Adrenal gland (tissue), 9 donors: ENCODE measurements at regions not wholly inside any gene's neighbourhood (a gene's known extent, or its start where the extent isn't known, plus 50 kb on each side); places are given as distances from the start of the nearest gene placed in this dataset.

ENCODE experiments used
- DNase-seq, 7 donors: peaks; one replicate each; pipeline ENCODE4 v3.0.0-alpha.2; 2019 to 2020
- H3K27ac ChIP-seq, 5 donors: fragments of 200-600 bp; sonication (generic) in 4 of 5; 1 replicate in 3 of 5; 2 replicates in 2 of 5; pipeline versions ENCODE4 v1.5.1 to v1.8.0; 2016 to 2020; ENCODE audit warnings: mild to moderate bottlenecking in 1 of 5
- H3K27me3 ChIP-seq: fragments of 200-600 bp; 2 replicates; pipeline ENCODE4 v1.8.0; 2021
- H3K36me3 ChIP-seq, 2 donors: fragments of 200-600 bp; replicated peaks in 1 of 2; 1 replicate in 1 of 2; 2 replicates in 1 of 2; pipeline versions ENCODE4 v1.5.1 to v1.8.0; 2018 to 2022
- H3K4me1 ChIP-seq, 2 donors: fragments of 200-600 bp; replicated peaks in 1 of 2; 1 replicate in 1 of 2; 2 replicates in 1 of 2; pipeline versions ENCODE4 v1.5.1 to v1.8.0; 2018 to 2021
- H3K4me3 ChIP-seq, 4 donors: fragments of 200-600 bp; sonication (generic) in 3 of 4; one replicate each; pipeline ENCODE4 v1.5.1; 2016 to 2018
- H3K9me3 ChIP-seq, 3 donors: fragments of 200-600 bp; sonication (generic) in 1 of 3; replicated peaks in 1 of 3; 1 replicate in 2 of 3; 2 replicates in 1 of 3; pipeline versions ENCODE4 v1.5.1 to v1.8.0; 2016 to 2021
- CTCF ChIP-seq, 6 experiments: fragments of 450-650 bp in 4 of 6; fragments of 200-600 bp in 2 of 6; sonication (generic) in 1 of 6; IDR thresholded peaks; 1 replicate in 5 of 6; 2 replicates in 1 of 6; pipeline versions ENCODE4 v1.5.1 to v1.8.0; 2016 to 2021; ENCODE audit warnings: antibody characterized with exemption in 6 of 6, mild to moderate bottlenecking in 2 of 6, moderate library complexity in 1 of 6
- POLR2A ChIP-seq, 2 donors: fragments of 450-650 bp; IDR thresholded peaks; one replicate each; pipeline ENCODE4 v1.6.1; 2017; ENCODE audit warnings: antibody characterized with exemption in 2 of 2, mild to moderate bottlenecking in 2 of 2, moderate library complexity in 1 of 2
- WGBS, 4 donors: extraction: QIAGEN DNeasy Blood & Tissue Kit in 2 of 4; methylation state at CpG; one replicate each; pipeline versions ENCODE4 v1.1.5 to v1.1.7; 2013 to 2017; 5-methylcytosine and 5-hydroxymethylcytosine counted together
- intact Hi-C, 2 donors: fragments of 100-400 bp; cut with DNase I; formaldehyde crosslinking; loops; one replicate each; pipeline versions ENCODE4 v1.14.1 to v1.15.0; 2022 to 2023
- donor health status: healthy with polysubstance abuse.
- donor health status: Bipolar disorder and iron deficiency.
- donor health status: DM: yes; HTN: yes; CAD: no.
- donor health status: DM: no; HTN: no; CAD: no.
- donor health status: DM: no; HTN: no; CAD: no.

- Histone ChIP-seq H3K36me3 (no peaks in the 10 kb centered on the region), H3K4me1 (no peaks in the 10 kb centered on the region), H3K27me3 (no peaks in the 10 kb centered on the region), H3K9me3 (no peaks in the 10 kb centered on the region), H3K4me3 (no peak overlapping the region), H3K27ac (no peak overlapping the region)
- WGBS, 4 donors: 80 to 83% (median 81%) methylated on average over 16 of the region's 16 CpGs
- DNase-seq: no peak
- intact Hi-C loops: no loop called here
- no peak for TF ChIP-seq CTCF (IDR thresholded peaks at IDR 0.05)
- no peak for TF ChIP-seq POLR2A (IDR thresholded peaks at IDR 0.05)
Observed at GRCh38 chr14:97057238-97058073, 260.3 kb downstream of the VRK1 start.

DNA sequence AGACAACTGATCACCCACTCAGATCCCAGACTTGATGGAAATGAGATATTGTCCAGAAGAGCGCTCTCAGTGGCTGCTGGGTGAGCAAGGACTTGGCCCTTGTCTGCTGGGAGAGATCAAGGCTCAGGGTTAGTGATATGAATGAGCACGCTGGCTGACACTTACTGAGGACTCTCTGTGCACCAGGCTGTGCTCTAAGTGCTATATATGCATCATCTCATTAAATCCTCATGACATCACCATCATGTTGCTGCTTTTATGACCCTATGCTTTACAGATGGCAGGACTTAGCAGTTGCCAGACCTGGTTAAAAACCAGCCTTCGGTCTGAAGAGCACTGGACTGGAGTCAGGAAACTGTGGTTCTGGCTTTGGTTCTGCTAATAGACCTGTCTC is 260.9 kb downstream of the VRK1 start:
- DNase-seq: no peak
- Histone ChIP-seq H3K36me3 (no peaks in the 10 kb centered on the region), H3K4me3 (no peak overlapping the region), H3K4me1 (no peaks in the 10 kb centered on the region), H3K27ac (no peak overlapping the region), H3K27me3 (no peaks in the 10 kb centered on the region), H3K9me3 (no peaks in the 10 kb centered on the region)
- TF ChIP-seq CTCF (IDR thresholded peaks at IDR 0.05): no peak
- WGBS, 4 donors: 70 to 83% (median 77%) methylated on average over 3 of the region's 3 CpGs
- intact Hi-C loops: no loop called here

- TF ChIP-seq POLR2A (IDR thresholded peaks at IDR 0.05): no peak
- no peak for TF ChIP-seq CTCF (IDR thresholded peaks at IDR 0.05)
- H3K9me3 ChIP-seq: no peaks in the 10 kb centered on the region
- DNase-seq: no peak
- no peaks in the 10 kb centered on the region for H3K27me3 ChIP-seq
- H3K36me3 ChIP-seq: no peaks in the 10 kb centered on the region
- H3K27ac ChIP-seq: no peak overlapping the region
- no peak overlapping the region for H3K4me3 ChIP-seq
- WGBS, 4 donors: 68 to 87% (median 86%) methylated on average over 2 of the region's 2 CpGs
- intact Hi-C loops: no loop called here
- H3K4me1 ChIP-seq: no peaks in the 10 kb centered on the region
Observed at GRCh38 chr14:97058589-97058988, 261.4 kb downstream of the VRK1 start.

GRCh38 chr14:97061198-97061597 is 264.0 kb downstream of the VRK1 start:
- no peak for TF ChIP-seq POLR2A (IDR thresholded peaks at IDR 0.05)
- TF ChIP-seq CTCF (IDR thresholded peaks at IDR 0.05): no peak
- H3K9me3 ChIP-seq: no peaks in the 10 kb centered on the region
- H3K27ac ChIP-seq: no peak overlapping the region
- H3K4me1 ChIP-seq: no peaks in the 10 kb centered on the region
- H3K36me3 ChIP-seq: no peaks in the 10 kb centered on the region
- 72 to 83% (median 78%) methylated on average over 13 to 14 of the region's 14 CpGs for WGBS, 4 donors
- intact Hi-C loops: no loop called here
- H3K27me3 ChIP-seq: no peaks in the 10 kb centered on the region
- H3K4me3 ChIP-seq: no peak overlapping the region
- DNase-seq: peak in 4 of 7 donors; percentile 9 to 52 (median 18)
